Activated B cell treated with CpG ODN at 0.5 μM for 24 hours (primary cell): ENCODE measurements at regions not wholly inside any gene's neighbourhood (a gene's known extent, or its start where the extent isn't known, plus 50 kb on each side); places are given as distances from the start of the nearest gene placed in this dataset.

ENCODE experiments used
- ATAC-seq: fragments of 200-7000 bp; cut with Tn5 transposase; one replicate; pipeline ENCODE4 v1.10.0; 2021; ENCODE audit warnings: low read depth, mild to moderate bottlenecking, moderate library complexity
- CTCF ChIA-PET: fragments of 350-600 bp; sonication (Branson Sonifier 250); formaldehyde crosslinking; loops from one replicate; lab custom pipeline; 2021; ENCODE audit warnings: antibody characterized with exemption; lab: Charles Lee
- POLR2A ChIA-PET: fragments of 350-600 bp; sonication (Branson Sonifier 250); formaldehyde crosslinking; loops from one replicate; lab custom pipeline; 2021; ENCODE audit warnings: antibody characterized with exemption; lab: Charles Lee
- DNase-seq: peaks from one replicate; pipeline ENCODE4 v3.0.0; 2022
- H3K27ac Mint-ChIP-seq: one replicate; pipeline ENCODE4 v1.8.0; 2020; ENCODE audit warnings: mixed read lengths
- H3K27me3 Mint-ChIP-seq: one replicate; pipeline ENCODE4 v1.8.0; 2021; ENCODE audit warnings: mixed read lengths
- H3K36me3 Mint-ChIP-seq: one replicate; pipeline ENCODE4 v1.8.0; 2021; ENCODE audit warnings: low read depth, mixed read lengths
- H3K4me1 Mint-ChIP-seq: one replicate; pipeline ENCODE4 v1.8.0; 2021; ENCODE audit warnings: mixed read lengths
- H3K4me3 Mint-ChIP-seq: one replicate; pipeline ENCODE4 v1.8.0; 2020; ENCODE audit warnings: mild to moderate bottlenecking, mixed read lengths
- H3K9me3 Mint-ChIP-seq: one replicate; pipeline ENCODE4 v1.8.0; 2020; ENCODE audit warnings: mixed read lengths
- CTCF ChIP-seq: fragments of 200-600 bp; IDR thresholded peaks from one replicate; pipeline ENCODE4 v1.8.0; 2022; ENCODE audit warnings: antibody characterized with exemption, mild to moderate bottlenecking
- intact Hi-C: fragments of 100-400 bp; cut with micrococcal nuclease; formaldehyde crosslinking; loops from one replicate; pipeline ENCODE4 v1.15.1; 2024

- Mint-ChIP-seq H3K9me3 (no peaks in the 10 kb centered on the region), H3K4me3 (no peak overlapping the region), H3K36me3 (no peaks in the 10 kb centered on the region), H3K27ac (no peak overlapping the region), H3K27me3 (no peaks in the 10 kb centered on the region), H3K4me1 (peaks cover 27% of the 10 kb centered on the region)
- TF ChIP-seq CTCF = no peak
- intact Hi-C loops = no loop called here
- POLR2A ChIA-PET = interaction anchor here (0.8 kb wide), 1 partner anchor 18 kb away, joined by 3 read pairs; no protein-coding TSS in a partner anchor
- DNase-seq (no peak), ATAC-seq (no peak)
- CTCF ChIA-PET = no interaction called here
Measured at GRCh38 chr6:137352859-137353258, 133.7 kb upstream of the IFNGR1 start.

DNA sequence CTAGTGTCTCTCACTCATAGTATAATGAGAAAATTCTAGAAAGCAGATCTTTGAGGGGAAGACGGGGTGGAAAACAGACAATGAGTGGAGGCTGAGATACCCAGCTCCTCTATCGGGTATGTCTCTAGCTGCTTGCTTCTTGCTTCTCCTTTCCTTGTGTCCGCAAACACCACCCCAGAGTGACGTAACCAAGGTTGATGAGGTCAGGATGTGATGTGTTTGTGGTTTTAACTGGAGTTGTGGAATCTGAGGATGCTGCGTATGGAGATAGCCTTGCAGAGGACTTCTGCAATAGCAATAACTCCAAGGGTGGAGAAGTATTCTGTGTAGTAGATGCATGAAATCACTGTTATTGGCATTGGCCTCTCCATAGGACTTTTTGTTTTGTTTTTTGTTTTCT is 132.7 kb upstream of the IFNGR1 start:
- Mint-ChIP-seq H3K9me3 (no peaks in the 10 kb centered on the region), H3K4me1 (peaks cover 27% of the 10 kb centered on the region), H3K27ac (no peak overlapping the region), H3K36me3 (no peaks in the 10 kb centered on the region), H3K27me3 (no peaks in the 10 kb centered on the region), H3K4me3 (no peak overlapping the region)
- CTCF ChIA-PET = no interaction called here
- POLR2A ChIA-PET = no interaction called here
- intact Hi-C loops = no loop called here
- ATAC-seq (no peak), DNase-seq (no peak)
- TF ChIP-seq CTCF = no peak

- POLR2A ChIA-PET = no interaction called here
- peaks cover 27% of the 10 kb centered on the region for H3K4me1 Mint-ChIP-seq
Measured at GRCh38 chr6:137350857-137351256, 131.7 kb upstream of the IFNGR1 start.

GRCh38 chr6:137349856-137350830 is 131.0 kb upstream of the IFNGR1 start:
- ChIA-PET POLR2A (interaction anchor here (0.6 kb wide), 1 partner anchor 144 kb away, joined by 5 read pairs; the partner anchor contains the start of gene OLIG3), CTCF (interaction anchor here (0.8 kb wide), 1 partner anchor 79 kb away, joined by 3 read pairs; no protein-coding TSS in a partner anchor)
- Mint-ChIP-seq H3K27me3 (no peaks in the 10 kb centered on the region), H3K36me3 (no peaks in the 10 kb centered on the region), H3K9me3 (no peaks in the 10 kb centered on the region), H3K4me3 (no peak overlapping the region), H3K4me1 (peaks cover 27% of the 10 kb centered on the region), H3K27ac (no peak overlapping the region)
- ATAC-seq (no peak), DNase-seq (no peak)
- no peak for TF ChIP-seq CTCF
- intact Hi-C loops = no loop called here

More at GRCh38 chr6:137350857-137351256, 131.7 kb upstream of the IFNGR1 start:
- H3K27ac Mint-ChIP-seq = no peak overlapping the region
- ATAC-seq = no peak
- TF ChIP-seq CTCF = no peak
- no peaks in the 10 kb centered on the region for H3K36me3 Mint-ChIP-seq
- intact Hi-C loops = no loop called here
- H3K9me3 Mint-ChIP-seq = no peaks in the 10 kb centered on the region
- no peaks in the 10 kb centered on the region for H3K27me3 Mint-ChIP-seq
- CTCF ChIA-PET = no interaction called here
- no peak for DNase-seq
- no peak overlapping the region for H3K4me3 Mint-ChIP-seq

GRCh38 chr6:137348777-137349176 is 129.6 kb upstream of the IFNGR1 start:
- intact Hi-C loops = no loop called here
- H3K27ac Mint-ChIP-seq = no peak overlapping the region
- CTCF ChIA-PET = no interaction called here
- TF ChIP-seq CTCF = no peak
- H3K9me3 Mint-ChIP-seq = no peaks in the 10 kb centered on the region
- peaks cover 20% of the 10 kb centered on the region for H3K4me1 Mint-ChIP-seq
- ATAC-seq (no peak), DNase-seq (no peak)
- H3K4me3 Mint-ChIP-seq = no peak overlapping the region
- H3K36me3 Mint-ChIP-seq = no peaks in the 10 kb centered on the region
- H3K27me3 Mint-ChIP-seq = no peaks in the 10 kb centered on the region
- POLR2A ChIA-PET = no interaction called here
